ENCODE measurements at regions not wholly inside any gene's neighbourhood (a gene's known extent, or its start where the extent isn't known, plus 50 kb on each side); places are given as distances from the start of the nearest gene placed in this dataset.

DNA sequence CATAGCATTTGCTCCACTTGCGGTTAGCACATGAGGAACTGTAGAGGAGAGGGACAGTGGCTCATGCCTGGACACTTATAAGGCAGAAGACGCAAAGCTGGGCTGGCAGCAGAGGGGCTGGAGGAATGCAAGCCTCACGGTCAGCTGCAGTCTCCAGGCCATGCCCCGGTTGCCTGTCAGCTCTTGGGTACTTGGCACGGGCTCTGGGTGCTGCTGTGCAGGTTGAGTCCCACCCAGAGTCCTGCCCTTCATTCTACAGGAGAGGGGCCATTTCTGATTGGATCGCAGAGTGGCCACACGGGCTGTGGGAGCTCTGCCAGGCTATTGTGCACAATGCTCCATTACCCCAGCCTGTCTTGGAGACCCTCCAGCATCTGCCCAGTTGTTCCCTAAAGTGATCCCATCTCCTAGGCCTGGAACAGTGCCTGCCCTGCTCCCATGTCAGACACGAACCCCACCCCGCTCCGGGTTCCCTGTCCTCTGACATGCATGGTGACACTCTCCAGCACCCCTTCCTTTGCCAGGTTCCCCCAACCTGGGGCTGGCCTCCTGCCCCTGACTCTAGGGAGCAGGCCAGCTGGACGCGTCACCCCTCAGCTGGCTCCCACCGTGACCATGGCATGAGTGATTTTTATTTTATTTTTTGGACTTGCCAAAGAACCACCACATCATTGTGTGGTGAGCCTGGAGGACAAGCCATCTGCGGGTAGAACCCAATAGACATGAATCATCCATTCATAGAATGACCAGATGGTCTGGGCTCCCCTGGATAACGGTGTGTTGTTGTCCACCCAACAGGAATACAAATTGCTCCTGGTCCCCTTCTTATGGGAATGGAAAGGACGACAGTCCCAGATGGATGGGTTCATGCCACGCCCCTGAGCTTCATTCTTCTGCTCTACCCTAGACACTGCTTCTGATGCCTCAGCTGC lies 51.0 kb upstream of the KLF13 start:
- 91% methylated on average over 15 of the region's 17 CpGs for WGBS
- no peak for TF ChIP-seq POLR2AphosphoS5 (IDR thresholded peaks at IDR 0.05)
- H3K27me3 ChIP-seq = no peaks in the 10 kb centered on the region
- H3K9me3 ChIP-seq = no peaks in the 10 kb centered on the region
- no peak overlapping the region for H3K27ac ChIP-seq
- no peak overlapping the region for H3K4me3 ChIP-seq
- peaks cover 21% of the 10 kb centered on the region for H3K4me1 ChIP-seq
- H3K36me3 ChIP-seq = no peaks in the 10 kb centered on the region
- peak; percentile 54 to 77 for DNase-seq (ENCODE audit: low spot score in 2 of 2)

DNA sequence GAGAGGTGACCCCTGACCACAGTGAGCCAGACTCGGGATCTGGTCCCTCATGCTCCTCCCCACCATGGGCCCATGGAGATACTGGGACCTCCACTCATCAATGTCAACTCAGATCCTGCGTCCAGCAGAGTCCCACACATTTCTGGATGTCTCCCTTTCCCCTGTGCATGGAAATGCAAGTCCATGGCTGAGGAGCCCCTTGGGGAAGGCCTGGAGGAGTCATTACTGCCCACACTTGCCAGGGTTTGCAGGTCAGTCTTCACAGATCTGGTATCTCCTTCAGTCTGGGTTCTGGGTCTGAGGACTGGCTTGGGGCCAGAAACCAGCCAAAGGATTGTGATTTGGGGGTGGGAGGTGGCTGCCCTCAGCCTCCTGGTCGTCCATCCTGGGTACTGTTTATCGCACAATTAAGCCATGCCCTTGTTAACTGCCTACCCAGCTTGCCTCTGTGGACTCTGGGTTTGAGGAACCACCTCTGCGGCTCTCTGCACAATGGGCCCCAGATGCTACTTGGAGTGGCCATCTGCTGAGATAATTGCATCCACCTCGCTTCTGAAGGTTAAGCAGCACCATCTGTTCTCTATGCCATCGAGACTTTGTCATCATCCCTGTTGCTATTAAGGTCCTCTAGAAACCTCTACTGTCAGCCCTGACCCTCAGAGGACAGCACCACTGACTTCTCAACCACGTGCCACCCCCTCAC lies 49.9 kb upstream of the KLF13 start:
- 94% methylated on average over 7 of the region's 8 CpGs for whole genome bisulfite sequencing
- no peaks in the 10 kb centered on the region for H3K36me3 ChIP-seq

More for the DNA sequence above, 49.9 kb upstream of the KLF13 start:
- Histone ChIP-seq H3K27ac (no peak overlapping the region), H3K4me3 (no peak overlapping the region), H3K4me1 (peaks cover 21% of the 10 kb centered on the region), H3K27me3 (no peaks in the 10 kb centered on the region), H3K9me3 (no peaks in the 10 kb centered on the region)
- TF ChIP-seq EP300 (IDR thresholded peaks at IDR 0.05) (no peak), POLR2AphosphoS5 (IDR thresholded peaks at IDR 0.05) (no peak), POLR2A (IDR thresholded peaks at IDR 0.05) (no peak)
- TF ChIP-seq, protein P1, sequence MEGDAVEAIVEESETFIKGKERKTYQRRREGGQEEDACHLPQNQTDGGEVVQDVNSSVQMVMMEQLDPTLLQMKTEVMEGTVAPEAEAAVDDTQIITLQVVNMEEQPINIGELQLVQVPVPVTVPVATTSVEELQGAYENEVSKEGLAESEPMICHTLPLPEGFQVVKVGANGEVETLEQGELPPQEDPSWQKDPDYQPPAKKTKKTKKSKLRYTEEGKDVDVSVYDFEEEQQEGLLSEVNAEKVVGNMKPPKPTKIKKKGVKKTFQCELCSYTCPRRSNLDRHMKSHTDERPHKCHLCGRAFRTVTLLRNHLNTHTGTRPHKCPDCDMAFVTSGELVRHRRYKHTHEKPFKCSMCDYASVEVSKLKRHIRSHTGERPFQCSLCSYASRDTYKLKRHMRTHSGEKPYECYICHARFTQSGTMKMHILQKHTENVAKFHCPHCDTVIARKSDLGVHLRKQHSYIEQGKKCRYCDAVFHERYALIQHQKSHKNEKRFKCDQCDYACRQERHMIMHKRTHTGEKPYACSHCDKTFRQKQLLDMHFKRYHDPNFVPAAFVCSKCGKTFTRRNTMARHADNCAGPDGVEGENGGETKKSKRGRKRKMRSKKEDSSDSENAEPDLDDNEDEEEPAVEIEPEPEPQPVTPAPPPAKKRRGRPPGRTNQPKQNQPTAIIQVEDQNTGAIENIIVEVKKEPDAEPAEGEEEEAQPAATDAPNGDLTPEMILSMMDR (IDR thresholded peaks at IDR 0.05) = no peak
- DNase-seq (ENCODE audit: low spot score in 2 of 2) = peak; percentile 25 to 63

All from suprapubic skin (tissue), 4 donors.